Iris pigment epithelial cell (primary cell): ENCODE measurements at regions not wholly inside any gene's neighbourhood (a gene's known extent, or its start where the extent isn't known, plus 50 kb on each side); places are given as distances from the start of the nearest gene placed in this dataset.
A peak's percentile ranks its signal among the peaks of the same experiment; 100 is the strongest.

Source experiments
- DNase-seq: peaks from one replicate; pipeline ENCODE4 v3.0.0-alpha.2; 2011; ENCODE audit warnings: low read depth

DNA sequence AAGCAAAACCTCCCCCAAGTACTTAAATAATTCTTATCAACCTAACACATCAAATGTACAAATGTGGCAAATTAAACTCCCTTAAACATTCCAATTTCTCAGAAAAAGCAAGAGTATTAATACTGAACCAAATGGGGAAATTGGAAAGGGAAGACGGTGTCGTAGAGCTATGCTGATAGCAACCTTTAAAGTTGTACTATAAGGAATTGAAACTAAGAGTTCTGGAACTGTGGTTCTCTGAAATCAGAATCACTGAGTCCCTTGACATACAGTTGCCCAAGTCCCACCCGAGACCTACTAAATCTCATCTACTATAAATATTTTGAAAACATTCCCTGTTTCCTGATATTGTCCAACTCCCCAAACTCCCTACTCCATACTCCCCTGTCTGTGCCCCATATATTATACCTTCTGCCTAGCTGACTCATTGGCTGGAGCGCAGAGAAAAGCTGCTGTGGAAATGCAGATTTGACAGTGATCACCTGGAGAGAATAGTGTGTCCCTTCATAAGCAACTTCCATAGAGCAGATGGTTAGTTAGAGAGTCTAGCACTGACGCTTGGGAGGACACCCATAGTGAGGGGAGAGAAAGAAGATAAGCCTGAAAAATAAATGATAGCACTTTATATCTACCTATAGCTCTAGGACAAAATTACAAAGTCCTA lies 51.4 kb upstream of the ITM2B start:
- no peak for DNase-seq

DNA sequence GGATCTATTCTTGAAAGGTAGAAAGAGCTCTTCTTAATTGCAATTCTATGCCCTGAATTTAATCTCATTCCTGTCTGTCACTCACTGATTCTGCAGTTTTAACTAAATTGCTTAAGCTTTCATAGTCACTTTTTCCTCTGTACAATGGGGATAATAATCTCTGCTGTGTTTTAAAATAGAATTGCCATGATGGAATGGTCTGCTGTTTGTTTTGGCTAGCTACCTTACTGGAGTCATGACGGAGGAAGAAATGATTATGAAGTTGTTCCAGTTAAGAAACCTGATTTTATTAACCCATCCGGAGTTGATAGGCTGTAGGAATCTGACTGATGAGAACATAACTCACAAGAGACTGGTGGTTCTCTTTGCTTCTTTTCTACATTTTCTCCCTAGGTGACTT lies 54.9 kb upstream of the ITM2B start:
- DNase-seq: no peak

DNA sequence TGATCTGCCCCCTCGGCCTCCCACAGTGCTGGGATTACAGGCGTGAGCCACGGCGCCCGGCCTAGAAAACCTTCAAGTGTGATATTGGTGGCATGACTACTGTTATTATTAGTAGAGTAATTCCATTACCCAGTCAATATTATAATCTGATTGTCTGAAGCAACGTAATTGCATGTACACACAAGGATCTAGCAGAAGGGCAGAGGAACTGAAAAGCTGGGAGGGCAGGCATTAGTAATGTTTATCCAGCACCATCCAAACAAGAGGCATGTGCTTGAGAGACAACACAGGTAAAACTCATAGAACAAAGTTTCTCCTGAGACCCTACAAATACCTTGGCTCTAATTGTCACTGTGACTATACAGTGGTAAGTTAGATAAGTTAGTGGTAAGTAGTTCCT lies 56.2 kb upstream of the ITM2B start:
- no peak for DNase-seq

DNA sequence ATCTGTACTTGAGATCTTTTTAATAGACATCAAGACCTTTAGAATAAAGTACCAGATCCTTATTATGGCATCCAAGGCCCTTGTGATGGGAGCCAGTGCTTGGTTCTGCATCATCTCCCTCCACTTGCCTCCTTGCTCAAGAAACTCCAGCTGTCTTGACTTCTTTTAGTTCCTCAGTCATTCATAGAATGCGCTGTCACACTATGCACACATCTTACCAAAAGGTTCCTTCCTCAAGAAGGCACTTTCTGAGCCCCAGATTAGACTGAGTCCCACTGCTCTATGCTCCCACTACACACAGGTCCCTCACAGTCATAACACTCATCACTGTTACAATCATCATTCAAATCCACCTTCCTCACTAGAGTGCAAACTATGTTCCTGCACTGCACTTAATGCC lies 57.8 kb upstream of the ITM2B start:
- DNase-seq: no peak

DNA sequence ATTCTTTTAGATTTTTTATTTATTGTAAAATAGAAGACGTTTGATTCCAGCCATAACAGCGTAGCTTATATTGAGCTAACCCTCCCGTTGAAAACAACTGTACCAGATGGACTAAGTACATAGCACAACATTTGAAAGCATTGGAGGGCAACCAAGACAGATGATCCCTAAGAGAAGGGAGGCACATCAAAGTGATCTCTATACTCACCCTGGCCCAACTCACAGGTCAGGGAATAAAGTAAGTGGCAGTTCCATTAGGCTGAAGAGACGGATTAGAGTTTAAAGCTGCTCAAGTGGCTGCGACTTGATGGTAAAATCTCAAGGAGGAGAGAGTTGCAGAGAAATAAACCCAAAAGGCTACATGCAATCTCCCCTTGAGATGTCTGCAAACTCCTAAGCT lies 65.1 kb upstream of the ITM2B start:
- DNase-seq: no peak

DNA sequence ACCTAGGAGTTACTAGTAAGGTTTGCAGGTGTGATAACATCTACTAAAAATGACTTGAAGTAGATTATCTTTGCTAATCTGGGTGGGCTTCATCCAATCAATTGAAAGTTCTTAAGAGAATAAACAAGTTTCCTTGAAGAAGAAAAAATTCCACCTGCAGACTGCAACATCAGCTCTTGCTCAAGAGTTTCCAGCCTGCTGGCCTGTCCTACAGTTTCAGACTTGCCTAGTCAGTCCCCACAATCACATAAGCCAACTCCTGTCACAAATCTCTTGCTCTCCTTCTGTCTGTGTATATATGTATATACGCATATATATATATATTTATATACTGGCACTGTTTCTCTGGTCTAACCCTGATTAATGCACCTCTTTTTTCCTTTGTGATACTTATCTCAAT lies 67.3 kb upstream of the ITM2B start:
- no peak for DNase-seq

DNA sequence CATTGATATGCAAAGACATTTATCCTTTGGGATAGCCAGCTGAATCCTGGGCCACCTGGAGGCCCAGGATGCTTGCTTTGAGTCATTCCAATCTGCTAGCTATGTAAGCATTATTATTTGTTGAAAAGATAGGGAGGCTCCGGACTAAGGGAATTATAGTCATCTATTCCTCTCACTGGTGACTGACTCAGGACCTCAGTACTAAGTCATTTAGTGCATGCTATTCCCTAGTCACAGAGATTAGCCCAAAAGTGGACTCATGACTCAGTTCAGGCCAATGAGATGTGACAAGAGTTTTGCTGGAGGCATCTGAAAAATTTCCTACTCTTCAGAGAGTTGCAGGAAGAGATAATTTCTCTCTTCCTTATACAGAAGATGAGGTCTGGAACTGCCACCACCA lies 67.9 kb upstream of the ITM2B start:
- DNase-seq: no peak

DNA sequence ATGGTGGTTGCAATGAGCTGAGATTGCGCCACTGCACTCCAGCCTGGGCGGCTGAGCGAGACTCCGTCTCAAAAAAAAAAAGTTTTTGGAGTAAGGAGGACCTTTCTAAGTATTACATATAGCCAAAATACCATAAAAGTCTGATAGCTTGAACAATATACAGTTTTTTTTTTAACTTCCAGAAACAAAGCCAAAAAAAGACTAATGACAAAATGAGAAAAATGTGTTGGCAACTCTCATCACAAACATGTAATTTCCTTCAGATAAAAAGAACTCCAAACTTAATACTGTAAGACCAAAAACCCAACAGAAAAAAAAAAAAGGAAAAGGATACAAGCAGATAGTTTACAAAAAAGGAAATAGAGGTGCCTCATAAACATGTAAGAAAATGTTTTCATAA lies 68.2 kb upstream of the MED4 start:
- no peak for DNase-seq

DNA sequence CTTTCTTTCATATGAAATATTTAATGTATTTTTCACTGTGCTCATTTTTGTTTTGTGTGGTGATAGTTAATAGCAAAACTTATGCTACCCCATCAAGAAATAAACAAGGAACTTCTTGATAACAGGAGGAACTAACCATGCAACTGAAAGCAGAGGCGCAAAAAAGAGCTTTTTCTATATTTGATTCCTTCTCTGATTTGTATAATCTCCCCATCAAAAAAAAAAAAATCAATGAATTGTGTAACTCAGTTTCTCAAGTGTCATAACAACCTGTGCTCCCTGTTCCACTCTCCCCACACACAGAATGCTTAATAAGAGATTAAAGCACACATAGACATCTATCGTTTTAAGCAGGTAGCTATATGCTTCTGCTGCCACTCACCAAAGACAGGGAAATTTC lies 67.3 kb upstream of the MED4 start:
- DNase-seq: no peak

DNA sequence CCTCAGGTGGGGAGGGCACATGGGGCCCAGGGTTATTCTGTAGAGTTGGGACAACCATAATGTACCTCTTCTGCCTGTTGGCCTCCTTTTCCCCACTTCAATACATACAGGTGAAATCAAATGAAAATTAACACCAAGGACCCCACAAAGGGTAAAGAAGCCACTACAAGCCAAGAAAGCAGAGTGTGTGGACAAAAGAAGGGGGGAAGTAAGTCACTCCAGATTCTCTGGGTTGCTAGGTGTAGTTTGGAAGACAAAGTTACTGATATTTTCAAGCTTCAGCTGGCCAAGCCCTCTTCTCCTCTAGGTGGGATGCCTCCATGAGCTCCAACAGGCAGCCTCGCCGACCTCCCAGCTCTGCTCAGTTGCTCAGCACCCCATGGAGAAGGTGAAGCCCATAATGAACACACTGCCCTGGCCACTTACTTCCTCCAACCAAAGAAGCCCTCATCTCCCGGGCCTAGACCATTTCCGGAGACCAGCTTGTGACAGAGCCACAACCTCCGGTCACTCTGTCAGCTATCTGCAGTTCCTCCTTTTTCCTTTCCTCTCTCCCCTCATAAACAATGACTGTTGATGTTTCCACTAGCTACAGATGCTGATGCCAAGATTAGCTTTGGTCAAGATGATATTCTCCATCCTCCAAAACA lies 66.8 kb upstream of the MED4 start:
- DNase-seq: no peak

DNA sequence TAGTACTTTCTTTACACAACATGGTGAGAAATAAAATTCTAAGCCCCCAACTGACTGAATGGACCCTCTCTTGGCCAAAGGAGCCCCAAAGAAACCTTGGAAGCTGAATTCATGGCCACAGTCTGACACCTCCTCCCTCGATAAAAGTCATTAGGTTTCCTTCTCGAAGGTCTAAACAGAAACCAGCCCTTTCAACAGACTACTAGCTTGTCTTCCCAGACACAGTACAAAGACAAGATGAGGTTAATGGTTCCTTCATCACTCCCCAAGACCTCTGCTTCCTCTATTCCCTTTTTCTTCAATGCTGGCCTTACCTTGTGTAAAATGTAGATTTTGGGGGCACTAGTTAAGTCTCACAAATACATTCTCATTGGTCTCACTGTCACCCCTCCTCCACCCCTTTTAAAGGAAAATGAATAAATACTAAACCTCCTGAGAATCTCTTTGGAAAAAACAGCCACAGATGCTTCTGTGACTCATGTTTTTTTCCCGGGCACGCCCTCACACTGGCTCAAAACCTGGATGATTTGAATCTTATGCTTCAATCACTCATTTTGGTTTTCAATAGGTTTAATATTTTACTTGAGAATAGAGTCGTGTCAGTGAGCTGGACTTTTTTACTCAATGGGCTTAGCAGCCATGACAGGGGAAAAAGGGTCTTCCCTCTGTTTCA lies 65.8 kb upstream of the MED4 start:
- peak; percentile 29 for DNase-seq

DNA sequence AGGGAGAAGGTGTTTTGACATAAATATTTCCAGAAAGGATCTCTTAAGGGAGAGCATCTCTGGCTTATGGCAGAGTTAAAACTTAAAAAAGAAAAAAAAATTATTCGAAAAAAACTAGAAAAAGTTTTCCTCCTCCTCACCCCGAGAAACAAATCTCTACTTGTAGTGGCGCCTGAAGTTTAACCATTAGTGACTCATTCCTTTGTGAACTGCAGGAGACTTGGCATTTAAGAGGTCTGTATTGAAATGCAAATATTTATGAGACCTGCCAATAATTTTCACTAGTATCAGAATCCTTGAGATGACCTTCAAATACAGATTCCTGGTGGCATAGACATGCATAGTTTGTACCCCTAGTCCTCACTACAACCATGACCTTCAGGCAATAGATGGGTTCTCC lies 64.9 kb upstream of the MED4 start:
- DNase-seq: no peak

DNA sequence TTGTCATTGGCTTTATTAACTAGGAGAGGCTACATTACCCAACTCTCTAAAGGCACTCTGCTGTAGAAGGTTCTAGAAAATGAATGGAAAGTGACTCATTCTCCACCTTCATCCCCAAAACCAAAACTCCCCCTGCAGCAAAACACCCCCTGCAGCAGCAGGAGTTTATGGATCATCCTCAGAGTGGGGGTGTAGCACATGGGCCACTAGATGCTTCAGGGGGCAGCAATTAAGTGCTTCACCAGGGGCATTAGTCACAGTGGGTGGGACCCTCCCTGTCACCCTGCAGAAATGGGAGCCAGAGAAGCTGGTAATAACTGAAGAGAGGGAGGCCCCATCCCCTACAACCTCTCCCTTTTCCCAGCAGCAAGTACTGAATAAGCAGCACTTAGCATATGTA lies 64.5 kb upstream of the MED4 start:
- no peak for DNase-seq

DNA sequence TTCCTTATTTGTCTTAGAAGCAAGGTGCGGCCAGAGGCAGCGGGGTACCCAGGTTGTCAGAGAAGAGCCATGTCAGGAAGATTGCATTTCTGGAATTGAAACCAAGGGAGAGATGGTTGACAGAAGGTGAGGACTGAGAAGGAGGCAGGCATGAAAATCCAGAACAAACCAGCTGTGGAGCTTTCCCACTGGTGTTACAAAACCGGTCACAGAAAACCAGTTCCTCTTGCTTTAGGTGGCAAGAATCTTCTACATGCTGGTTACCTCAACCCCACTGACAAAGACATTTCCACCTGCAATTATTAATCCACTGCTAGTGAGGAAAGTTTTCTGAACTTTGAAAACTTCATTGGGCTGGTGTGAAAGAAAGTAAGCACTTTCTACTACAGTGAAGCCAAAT lies 64.0 kb upstream of the MED4 start:
- no peak for DNase-seq

DNA sequence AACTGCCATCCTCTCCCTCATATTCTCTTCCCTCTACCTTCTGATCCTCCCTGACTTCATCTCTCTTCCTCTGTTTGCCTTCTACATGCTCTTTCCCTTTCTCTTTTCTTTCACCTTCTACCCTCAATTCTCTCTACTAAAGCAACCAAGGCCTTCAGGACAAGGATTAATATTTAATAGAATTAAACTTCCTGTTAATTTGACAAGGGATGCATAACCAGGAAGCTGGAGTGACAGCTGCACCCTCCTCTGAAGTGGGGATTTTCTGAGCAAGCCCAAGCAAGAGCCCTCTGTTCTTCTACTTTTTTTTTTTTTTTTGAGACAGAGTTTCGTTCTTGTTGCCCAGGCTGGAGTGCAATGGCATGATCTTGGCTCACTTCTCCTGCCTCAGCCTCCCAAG lies 63.4 kb upstream of the MED4 start:
- DNase-seq: no peak

DNA sequence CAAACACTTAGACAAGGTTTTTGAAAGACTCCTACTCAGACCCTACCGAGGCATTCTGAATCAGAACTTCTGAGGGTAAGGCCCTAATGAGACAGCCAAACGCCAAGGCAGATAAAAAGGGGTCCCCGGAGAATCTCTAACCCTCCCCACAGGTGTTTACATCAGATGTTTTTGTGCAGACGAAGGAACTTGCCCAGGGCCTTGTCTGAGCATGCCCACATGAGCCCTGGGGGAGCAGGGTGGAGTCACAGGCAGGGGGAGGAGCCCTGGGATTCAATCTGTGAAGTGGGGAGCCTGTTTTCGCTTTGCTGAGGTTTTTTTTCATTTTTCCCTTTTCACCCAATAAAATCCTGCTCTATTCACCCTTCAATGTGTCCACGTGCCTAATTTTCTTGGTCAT lies 61.6 kb upstream of the MED4 start:
- no peak for DNase-seq

DNA sequence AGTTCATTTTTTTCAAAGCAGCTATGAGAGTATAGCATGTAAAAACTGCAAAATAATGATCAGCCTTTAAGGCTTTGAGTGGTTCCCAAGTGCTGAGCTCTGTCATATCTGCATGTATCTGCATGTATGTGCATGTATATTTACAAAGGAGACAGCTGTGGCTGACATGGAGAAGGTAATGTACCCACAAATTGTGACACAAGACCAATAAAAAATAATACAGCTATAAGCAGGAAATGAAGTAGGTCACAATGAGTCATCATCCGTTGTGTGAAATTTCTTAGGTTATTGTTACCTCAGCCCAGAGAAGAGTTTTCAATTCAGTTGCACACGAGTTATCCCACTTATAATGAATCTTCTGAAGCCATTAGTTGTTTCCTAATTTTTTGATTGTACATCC lies 60.9 kb upstream of the MED4 start:
- peak; percentile 82 for DNase-seq

DNA sequence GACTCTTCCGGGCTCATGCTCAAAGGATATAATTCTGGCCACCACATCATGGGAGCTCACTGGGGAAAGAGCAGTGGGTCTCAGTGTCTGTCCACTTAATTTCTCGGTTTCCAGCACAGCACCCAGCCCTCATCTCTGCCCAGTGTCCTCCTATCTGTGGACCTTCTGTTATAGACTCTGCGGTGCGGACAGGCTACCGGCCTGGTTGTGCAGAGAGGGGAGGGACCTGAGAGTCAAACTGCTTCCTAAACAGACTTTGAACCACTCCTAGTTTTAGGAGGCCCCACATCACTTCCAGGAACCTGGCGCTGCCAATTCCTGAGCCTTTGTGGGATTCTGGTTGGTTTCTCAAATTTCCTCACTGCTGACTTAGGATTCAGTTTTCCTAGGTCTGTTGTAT lies 59.8 kb upstream of the MED4 start:
- no peak for DNase-seq

DNA sequence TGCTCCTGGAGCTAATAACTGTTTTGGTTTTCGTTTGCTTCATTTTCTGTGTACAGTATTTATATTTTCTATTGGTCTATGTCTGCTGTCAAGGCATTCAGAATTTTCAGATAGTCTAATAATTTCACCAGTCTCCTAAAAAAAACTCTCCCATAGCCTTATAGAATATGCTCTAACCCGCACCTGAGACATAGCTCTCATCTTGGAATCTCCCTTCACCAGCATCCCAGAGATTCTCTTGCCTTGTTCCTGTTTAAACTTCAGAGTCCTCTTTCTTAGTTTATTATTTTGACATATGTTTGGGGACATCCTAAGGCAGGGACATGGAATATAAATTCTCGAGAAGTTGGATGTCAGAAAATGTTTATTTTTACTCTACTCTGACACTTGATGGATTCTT lies 58.3 kb upstream of the MED4 start:
- no peak for DNase-seq

DNA sequence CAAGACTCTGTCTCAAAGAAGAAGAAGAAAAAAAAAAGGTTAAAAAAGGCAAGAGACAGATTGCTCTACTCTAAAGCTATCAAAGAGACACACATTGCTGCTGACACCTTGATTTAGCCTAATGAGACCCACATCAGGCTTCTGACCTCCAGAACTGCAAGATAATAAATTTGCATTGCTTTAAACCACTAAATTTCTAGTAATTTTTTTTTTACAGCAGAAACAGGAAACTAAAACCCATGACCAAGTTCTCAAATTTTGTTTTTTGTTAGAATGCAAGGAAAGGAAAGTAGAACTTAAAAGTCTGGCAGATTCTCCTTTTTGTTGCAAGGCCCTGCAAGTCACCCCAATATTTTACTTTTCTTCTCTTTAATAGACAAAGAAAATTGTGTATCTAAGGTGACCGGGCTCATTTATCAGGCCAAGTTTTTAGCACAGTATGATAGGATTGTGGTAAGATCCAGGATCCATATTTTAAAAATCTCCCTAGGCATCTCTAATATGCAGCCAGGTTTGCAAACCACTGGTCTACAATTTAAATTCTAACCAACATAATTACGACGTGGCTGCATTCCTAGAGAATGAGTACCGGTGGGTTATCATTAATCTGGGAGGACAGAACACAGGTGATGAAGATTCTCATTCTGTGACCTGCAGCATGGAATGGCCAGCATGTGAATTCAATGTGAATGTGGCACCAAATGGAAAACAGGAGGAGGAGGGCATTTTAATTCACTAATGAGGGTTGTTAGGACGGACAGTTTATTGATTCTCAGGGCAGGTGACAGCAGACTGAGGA lies 56.7 kb upstream of the MED4 start:
- no peak for DNase-seq

DNA sequence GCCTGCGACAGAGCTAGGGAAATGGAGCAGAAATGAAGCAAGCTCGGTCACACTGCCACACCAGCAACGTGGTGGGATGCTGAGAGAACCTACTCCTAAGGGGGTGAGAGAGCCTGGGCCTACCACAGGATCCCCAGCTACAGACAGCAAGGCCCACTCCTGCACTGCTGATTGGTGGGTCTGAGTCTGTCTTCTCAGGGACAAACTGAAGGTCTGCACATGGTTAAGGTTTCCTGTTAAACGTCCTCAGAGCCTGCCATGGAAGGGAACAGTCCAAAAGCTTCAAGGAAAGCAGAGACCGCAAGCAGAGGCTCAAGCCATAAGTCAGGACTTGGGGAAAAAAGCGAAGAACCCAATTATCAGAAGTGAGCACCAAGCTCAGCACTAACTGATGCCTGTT lies 53.5 kb upstream of the MED4 start:
- DNase-seq: no peak

DNA sequence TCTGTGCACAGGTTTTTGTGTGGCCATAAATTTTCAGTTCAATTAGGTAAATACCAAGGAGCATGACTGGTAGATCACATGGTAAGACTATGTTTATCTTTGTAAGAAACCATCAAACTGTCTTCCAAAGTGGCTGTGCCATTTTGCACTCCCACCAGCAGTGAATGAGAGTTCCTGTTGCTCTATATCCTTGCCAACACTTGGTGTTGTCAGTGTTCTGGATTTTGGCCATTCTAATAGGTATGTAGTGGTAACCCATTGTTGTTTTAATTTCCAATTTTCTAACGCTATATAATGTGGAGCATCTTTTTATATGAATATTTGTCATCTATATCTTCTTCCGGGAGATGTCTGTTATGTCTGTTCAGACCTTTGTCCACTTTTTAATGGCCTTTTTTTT lies 51.7 kb upstream of the MED4 start:
- no peak for DNase-seq

DNA sequence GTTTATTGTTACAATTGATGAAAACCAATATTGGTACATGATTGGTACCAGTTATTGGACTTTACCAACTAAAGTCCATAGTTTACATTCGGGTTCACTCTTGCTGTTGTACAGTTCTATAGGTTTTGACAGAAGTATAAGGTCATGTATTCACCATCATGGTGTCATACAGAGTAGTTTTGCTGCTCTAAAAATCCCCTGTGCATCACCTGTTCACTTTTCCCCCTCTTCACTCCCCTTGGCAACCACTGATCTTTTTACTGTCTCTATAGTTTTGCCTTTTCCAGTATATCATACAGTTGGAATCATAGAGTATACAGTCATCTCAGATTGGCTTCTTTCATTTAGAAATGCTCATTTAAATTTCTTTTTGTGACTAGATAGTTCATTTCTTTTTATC lies 51.2 kb upstream of the MED4 start:
- DNase-seq: no peak
